GM13976 (cell line): ENCODE measurements at regions not wholly inside any gene's neighbourhood (a gene's known extent, or its start where the extent isn't known, plus 50 kb on each side); places are given as distances from the start of the nearest gene placed in this dataset.

Source experiments
- DNase-seq: peaks from one replicate; pipeline ENCODE4 v3.0.0; 2012; ENCODE audit warnings: low spot score
- CTCF ChIP-seq: IDR thresholded peaks from 2 replicates; pipeline ENCODE4 v1.5.1; 2012; ENCODE audit warnings: borderline replicate concordance, mild to moderate bottlenecking; ENCODE audit not compliant: insufficient read depth; ENCODE audit errors: extremely low read depth, missing control alignments, control extremely low read depth
- in situ Hi-C: fragments of 300-500 bp; cut with MboI; formaldehyde crosslinking; loops from one replicate; pipeline ENCODE4 v1.12.0; 2022; ENCODE audit warnings: low sequenced_read_pairs, mixed read lengths, inconsistent platforms; ENCODE audit not compliant: unreplicated experiment

GRCh38 chr14:38074754-38075153, 132.9 kb upstream of the SSTR1 start:
- DNase-seq, result no peak
- TF ChIP-seq CTCF, result no peak
- in situ Hi-C loops, result no loop called here

DNA sequence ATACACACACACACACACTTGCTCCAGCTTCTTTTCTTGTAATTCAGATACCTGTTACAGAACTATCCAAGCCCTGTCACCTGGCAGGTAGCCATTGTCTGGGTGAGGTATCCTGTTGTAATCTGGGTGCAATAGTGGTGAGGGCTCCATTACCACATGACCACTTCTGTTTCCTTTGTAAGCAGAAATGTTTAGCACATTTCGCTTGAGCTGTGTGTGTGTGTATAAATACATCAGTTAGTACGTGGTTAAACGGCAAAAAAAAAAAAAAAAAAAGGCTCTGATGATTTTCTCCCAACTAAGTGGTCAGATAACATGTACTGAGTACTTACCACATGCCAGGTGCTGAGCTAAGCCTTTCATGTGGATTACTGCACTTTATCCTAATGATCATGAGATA, 129.3 kb upstream of the SSTR1 start:
- no peak for TF ChIP-seq CTCF
- no peak for DNase-seq
- in situ Hi-C loops, result no loop called here

DNA sequence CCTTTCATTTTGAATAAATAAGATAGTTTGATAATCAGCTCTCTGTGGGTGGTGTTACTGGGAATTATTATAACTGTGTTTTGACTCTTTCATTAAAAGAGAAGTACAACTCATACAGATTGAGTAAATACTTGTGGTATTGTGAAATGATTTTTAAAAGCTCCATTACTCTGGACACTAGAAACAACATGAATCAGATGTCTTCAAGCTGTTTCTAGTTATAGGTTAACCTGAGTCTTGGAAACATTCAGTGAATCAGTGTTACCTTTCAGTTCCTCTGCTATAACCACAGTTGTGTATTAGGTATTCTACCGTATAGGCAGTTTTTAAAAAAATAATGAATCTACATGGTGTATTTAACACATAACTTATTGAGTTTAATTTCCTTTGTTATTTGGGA, 128.4 kb upstream of the SSTR1 start:
- in situ Hi-C loops, result no loop called here
- DNase-seq, result no peak
- no peak for TF ChIP-seq CTCF

DNA sequence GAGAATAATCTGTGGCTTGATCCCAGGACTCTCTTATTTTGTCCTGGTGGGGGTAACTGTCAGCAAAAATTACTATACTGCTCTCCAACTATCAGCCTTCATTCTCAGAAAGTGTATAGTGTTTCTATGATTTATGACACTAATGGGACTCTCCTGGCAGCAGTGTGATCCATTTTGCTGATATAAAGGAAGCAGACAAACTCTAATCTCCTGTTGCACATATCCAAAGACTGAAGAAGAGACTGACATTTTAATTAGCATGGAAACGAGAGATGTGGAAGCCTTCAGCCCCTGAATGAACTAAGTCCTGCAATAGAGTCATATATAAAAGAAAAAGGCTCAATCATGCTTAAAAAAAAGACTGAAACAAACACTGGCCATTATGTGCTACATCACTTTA, 127.8 kb upstream of the SSTR1 start:
- in situ Hi-C loops, result no loop called here
- DNase-seq, result no peak
- TF ChIP-seq CTCF, result no peak

DNA sequence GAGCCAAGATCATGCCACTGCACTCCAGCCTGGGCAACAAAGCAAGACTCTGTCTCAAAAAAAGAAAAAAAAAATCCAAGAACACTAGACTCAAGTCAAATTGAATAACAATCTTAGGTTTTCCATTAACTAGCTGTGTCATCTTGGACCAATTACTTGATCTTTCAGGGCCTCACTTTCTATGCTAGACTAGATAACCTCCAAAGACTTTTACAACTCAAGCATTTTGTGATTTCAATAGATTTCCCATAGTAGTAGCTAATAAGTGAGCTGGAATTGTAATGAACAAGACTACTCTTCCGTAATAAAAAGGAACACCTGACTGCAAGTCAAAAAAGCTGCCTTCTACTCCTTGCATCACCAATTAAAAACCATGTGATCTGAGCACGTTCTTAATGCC, 127.0 kb upstream of the SSTR1 start:
- no peak for DNase-seq
- in situ Hi-C loops, result no loop called here
- no peak for TF ChIP-seq CTCF

- DNase-seq, result no peak
- in situ Hi-C loops, result no loop called here
Observed at GRCh38 chr14:38083039-38083438, 124.7 kb upstream of the SSTR1 start.

More at GRCh38 chr14:38083039-38083438, 124.7 kb upstream of the SSTR1 start:
- TF ChIP-seq CTCF, result no peak
